ENCODE measurements at regions not wholly inside any gene's neighbourhood (a gene's known extent, or its start where the extent isn't known, plus 50 kb on each side); places are given as distances from the start of the nearest gene placed in this dataset.

DNA sequence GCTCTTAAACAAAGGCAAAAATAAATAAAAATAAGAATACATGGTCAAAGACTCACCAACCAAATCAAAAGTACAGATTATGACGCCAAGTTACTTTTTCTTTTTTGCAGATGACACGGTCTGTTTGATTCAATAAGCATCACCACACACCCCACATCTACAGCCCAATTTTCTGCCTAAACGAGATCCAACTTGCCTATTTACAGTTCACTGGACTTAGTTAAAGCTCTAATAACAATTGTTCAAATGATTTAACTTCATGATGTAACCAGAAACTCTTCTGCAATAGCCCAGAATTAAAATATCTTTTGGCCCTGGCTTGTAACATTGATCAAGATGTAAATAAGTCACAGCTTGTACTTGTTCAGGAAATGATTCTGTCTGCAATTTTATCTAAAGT, 590.3 kb upstream of the C9orf72 start:
- TF ChIP-seq POLR2A (IDR thresholded peaks at IDR 0.05; ENCODE audit: low read length): no peak
- TF ChIP-seq GATA1 (IDR thresholded peaks at IDR 0.05; ENCODE audit: low read depth, low read length): no peak

Data from erythroblast (primary cell).